DMS79 (cell line): ENCODE measurements at regions not wholly inside any gene's neighbourhood (a gene's known extent, or its start where the extent isn't known, plus 50 kb on each side); places are given as distances from the start of the nearest gene placed in this dataset.

Source experiments
- DNase-seq: peaks from one replicate; lab custom pipeline; 2025; lab: John Stamatoyannopoulos, UW

DNA sequence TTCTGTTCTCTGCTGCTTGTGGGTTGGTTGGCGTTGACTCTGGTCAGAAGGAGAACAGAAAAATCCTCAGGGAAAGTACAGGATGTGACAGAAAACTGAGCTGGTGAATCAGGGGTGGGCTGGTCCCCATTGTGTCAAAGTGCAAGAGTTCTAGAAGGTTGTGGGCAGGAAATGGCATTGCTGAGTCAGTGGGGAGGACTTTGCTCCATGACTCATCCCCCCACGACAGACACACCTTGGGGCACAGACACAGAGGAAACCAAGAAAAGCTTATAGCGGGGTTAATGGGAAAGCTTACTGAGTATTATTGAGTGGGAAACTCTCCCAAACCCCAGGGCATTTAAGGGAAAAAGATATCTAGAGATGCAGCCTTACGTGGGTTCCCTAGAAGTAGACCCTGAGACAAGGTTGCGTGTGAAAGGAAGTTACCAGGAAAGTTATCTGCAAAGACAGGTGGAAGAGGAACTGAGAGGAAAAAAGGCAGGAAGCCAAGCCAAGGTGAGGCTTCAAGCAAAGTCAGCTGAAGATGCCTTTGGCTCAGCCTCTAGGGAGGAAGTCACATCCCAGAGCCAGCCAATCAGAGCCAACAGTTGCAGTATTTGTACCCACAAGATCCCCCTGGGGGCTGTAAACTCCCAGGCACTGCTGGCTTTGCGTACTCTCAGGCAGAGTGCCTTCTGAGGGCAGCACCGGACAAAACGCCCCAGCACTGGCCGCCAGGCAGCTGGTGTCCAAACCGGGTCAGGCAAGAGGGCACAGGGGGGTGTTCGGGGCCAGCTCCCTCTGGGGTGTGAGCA is 86.4 kb downstream of the FOXL1 start:
- no peak for DNase-seq

GRCh38 chr16:86665319-86665675 is 86.9 kb downstream of the FOXL1 start:
- no peak for DNase-seq

DNA sequence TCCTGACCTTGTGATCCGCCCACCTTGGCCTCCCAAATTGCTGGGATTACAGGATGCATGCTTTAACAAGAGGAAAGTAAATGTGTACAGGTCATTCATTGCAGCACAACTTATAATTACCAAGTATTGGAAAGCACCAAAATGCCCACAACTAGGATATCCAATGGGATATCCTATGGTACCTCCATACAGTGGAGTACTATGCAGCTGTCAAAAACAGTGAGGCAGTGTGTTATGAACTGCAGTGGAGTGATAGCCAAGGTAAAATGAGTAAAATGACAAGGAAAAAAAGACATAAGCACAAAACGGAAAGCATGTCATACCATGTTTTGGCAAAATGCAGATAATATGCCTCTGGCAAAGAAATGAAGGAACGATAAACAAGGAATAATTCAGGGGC is 87.6 kb downstream of the FOXL1 start:
- no peak for DNase-seq

DNA sequence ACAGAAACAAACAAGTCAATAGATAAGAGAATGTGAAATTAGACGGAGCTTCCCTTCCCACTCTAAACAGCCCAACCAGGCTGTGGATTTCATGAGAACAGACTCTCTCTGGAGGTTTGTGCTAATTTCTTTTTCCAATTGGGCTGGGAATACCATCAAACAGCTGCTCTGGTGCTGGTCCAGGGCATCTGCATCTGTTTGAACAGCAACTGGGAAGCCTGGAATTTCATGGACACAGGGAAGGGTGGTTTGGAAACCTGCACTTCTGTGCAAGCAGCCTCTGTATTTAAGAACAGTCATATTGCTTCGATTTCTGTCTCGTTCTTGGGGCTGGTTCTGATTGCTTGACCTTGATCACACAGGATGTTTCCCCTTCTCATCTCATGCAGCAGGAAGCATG is 88.7 kb downstream of the FOXL1 start:
- DNase-seq: no peak

- DNase-seq: no peak
Measured at GRCh38 chr16:86668136-86668910, 90.0 kb downstream of the FOXL1 start.

GRCh38 chr16:86669285-86669805 is 91.0 kb downstream of the FOXL1 start:
- DNase-seq: no peak

DNA sequence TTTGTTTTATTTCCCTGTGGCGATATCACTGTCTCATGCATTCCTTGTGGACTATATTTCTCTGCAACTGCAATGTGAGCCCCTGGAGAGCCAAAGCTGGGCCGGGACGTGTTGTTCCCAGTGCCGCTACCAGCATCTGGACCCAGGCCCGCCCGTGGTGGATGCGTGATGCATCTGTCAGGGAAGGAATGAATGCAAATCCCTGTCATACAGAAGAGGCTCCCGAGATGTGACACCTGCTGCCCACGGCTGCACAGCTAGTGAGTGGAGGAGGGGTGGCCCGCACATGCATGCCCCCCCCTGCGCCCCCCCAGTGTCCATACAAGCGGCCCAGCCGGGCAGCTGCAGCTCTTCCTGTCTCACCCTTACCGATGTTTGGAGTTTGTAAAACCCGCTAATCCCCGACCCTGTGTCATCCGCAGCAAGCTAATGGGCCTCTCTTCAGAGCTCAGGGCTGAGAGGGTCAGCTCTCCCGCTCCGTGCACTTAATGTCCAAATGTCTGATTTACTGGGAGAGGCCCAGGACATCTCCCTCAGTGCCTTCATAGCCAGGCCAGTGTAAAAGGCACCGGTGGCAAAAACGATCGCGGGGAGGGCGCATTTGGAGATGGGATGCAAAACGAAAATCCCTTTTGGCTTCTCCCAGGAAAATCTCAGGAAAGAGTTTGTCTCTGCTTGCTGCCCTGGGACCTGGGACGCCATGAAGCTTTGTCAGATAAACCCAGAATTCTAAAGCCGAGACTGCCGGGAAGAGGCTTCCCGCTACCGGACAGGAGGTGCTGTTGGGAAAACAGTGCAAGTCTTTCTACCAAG is 91.8 kb downstream of the FOXL1 start:
- no peak for DNase-seq

DNA sequence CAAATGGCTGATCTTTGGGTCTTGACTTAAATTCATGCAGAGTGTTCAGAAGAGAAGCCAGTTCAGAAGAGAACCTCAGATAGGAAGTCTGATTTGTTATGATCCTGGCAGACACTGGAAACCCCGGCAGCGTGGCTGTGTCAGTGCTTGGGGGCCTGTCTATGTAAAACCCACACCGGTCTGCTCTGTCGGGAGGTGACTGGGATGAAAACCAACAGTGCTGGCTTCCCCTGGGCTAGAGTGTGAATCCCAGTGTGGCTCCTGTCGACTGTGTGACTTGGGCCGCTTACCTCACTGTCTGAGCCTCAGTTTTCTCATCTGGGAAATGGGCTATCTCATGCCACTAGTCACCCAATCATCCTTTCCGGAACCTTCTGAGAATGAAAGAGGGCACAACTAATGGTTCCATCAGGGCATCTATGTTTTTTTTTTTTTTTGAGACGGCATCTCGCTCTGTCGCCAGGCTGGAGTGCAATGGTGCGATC is 92.4 kb downstream of the FOXL1 start:
- no peak for DNase-seq

DNA sequence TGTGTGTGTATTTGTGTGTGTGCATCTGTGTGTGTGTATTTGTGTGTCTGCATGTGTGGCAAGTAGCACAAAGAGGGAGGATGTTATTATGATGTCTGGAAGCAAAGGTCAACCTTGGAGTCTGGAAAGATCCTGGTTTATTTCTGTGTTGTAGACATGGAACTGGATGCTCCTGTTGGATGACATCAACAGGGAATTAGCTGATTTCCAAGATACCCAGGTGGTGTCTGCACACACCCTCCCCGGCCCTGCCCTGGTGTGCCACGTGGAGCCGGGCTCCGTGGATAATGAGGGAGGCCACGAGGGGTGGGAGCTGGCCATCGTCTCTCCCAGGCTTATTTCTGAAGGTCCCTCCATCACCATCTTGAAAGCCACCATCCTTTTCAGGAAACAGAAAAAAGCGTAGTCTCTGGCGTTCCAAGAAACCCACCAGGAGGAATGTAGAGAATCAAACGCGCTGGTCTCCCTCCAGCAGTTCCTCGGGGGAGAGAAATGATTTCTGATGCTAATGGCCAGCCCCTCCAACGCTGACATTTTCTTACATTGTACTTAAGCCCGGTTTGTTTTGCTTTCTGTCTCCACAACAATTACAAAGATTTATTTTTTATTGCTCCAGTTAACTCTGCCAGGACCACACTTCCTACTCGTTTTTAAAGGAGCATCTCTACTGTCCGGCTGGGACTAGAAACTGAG is 93.3 kb downstream of the FOXL1 start:
- no peak for DNase-seq

DNA sequence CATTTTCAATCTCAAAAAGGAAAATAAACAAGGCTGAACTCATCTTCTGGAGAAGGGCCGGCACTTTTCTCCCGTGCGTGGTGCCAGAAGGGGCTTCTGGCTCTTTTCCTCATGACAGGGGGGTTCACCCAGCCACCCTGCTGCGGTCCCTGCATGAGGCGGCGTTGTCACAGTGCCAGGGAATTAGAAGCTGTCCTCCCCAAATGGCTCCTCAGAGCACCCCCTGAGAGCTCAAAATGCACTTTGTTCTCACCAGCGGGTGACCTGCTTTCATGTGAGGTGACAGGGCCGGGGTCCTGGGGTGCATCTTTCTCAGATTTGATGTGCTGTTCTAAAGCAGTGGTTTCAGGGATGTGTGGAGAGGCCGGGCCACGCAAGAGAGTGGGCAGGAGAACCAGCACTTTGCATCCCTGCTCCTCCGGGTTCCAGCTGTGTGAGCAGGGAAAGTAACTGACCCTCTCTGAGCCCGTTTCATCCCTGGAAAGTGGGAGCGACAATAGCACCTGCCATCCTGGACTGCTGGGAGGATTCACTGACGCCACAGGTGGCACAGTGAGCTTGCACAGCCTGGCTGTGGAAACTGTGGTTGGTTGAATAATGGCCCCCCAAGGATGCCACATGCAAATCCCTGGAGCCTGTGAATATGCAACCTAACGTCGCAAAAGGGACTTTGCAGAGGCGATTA is 94.0 kb downstream of the FOXL1 start:
- no peak for DNase-seq

DNA sequence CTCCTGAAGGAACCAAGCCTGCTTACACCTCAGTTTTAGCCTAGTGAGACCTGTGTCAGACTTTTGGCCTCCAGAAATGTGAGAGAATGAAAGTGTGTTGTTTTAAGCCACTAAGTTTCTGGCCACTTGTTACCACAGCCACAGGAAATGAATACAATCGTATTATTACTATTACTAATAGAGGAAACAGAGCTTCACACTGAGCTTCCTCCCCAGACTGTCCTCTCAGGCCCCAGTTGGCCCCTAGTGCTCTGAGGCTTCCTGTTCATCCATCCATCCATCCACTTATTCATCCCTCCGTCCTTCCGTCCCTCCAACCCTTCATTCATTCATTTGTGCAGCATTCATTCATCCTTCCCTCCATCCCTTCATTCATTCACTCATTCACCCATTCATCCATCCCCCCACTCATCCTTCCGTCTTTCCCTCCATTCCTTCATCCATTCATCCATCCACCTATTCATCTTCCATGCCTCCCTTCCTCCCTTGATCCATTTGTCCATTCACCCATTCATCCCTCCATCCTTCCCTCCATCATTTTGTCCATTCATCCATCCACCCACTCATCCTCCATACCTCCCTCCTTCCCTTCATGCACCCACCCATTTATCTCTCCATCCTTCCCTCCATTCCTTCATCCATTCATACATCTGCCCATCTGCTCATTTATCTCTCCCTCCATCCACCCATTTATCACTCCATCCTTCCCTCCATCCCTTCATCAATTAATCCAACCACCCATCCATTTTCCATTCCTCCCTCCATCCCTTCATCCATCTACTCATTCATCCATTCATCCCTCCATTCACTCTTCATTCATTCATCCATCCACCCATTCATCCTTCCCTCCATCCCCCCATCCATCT is 95.0 kb downstream of the FOXL1 start:
- DNase-seq: no peak

- no peak for DNase-seq
Measured at GRCh38 chr16:86673956-86674453, 95.7 kb downstream of the FOXL1 start.

- DNase-seq: no peak
Measured at GRCh38 chr16:86676254-86676670, 97.9 kb downstream of the FOXL1 start.

DNA sequence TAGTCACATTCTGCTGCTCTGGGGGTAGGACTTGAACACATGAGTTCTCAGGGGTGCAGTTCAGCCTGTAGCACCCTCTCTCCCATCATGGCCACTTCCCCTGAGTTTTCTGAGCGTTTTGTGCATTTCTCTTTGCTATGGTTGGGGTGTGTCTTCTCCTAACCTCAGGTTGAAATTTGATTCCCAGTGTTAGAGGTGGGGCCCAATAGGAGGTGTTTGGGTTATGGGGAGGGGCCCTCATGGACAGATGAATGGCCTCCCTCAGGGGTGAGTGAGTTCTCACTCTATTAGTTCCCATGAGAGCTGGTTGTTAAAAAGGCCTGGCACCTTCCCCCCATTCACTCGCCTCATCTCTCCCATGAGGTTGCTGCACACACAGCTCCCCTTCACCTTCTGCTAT is 101.1 kb downstream of the FOXL1 start:
- no peak for DNase-seq

GRCh38 chr16:86680162-86680561 is 101.8 kb downstream of the FOXL1 start:
- DNase-seq: no peak

- DNase-seq: no peak
Measured at GRCh38 chr16:86680661-86681030, 102.3 kb downstream of the FOXL1 start.

- DNase-seq: no peak
Measured at GRCh38 chr16:86681031-86681756, 102.8 kb downstream of the FOXL1 start.

DNA sequence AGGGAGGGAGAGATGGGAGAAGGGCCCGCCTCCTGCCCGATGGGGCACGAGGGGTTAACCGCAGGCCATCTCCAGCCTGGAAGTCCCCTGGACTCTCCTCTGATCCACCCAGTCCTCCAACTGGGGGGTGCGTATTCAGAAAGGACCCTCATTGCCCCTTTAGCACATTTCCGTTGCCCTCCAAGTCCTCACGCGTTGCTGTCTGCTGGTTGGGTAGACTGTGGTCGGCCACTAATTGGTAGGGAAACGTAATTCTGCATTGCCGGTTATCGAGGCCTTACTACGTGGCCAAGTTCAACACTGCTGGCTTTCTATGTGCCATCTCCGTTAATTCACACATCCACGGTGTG is 103.4 kb downstream of the FOXL1 start:
- no peak for DNase-seq

DNA sequence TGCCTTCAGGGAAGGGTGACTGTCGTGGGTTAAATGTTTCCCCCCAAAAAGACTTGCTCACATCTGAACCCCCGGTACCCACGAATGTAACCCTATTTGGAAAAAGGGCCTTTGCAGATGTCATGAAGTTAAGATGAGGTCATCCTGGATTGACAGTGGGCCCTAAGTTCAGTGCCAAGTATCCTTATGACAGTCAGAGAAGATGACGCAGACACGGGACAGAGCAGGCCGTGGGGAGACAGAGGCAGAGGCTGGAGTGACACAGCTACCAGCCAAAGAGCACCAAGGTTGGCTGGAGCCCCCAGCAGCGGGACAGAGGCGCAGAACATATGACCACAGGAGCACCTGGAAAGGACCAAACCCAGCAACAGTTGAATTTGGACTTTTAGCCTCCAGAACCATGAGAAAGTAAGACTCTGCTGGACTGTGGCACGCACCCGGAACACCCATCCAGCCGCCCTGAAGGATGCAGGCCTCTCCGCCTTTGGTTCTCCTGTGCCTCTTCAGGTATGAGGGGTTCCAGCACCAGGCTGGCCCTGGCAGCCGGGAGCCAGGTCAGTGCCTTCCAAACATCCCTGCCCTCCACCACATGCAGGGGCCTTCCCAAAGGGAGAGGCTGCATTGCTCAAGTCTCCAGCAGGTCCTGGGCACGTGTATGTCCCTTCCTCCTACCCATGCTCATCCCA is 104.0 kb downstream of the FOXL1 start:
- DNase-seq: no peak
